Astrocyte of the cerebellum (primary cell): ENCODE measurements at regions not wholly inside any gene's neighbourhood (a gene's known extent, or its start where the extent isn't known, plus 50 kb on each side); places are given as distances from the start of the nearest gene placed in this dataset.
"Not testable (repeated sequence)": the region's sequence is repeated elsewhere in the genome, so short reads cannot be mapped to it uniquely, and the experiment has no call there.

Source experiments
- DNase-seq: peaks from one replicate; pipeline ENCODE4 v3.0.0-alpha.2; 2011; ENCODE audit warnings: low read depth
- H3K4me3 ChIP-seq: 2 replicates; pipeline ENCODE4 v1.5.1; 2011; ENCODE audit warnings: mild to moderate bottlenecking, low read depth, low read length, moderate library complexity
- CTCF ChIP-seq: IDR thresholded peaks from 2 replicates; pipeline ENCODE4 v1.5.1; 2012; ENCODE audit warnings: low read length, low read depth, moderate library complexity, mild to moderate bottlenecking; ENCODE audit errors: missing control alignments
- in situ Hi-C: cut with HindIII; loops from 2 replicates; pipeline ENCODE4 v1.10.0; 2017; ENCODE audit warnings: low sequenced_read_pairs

GRCh38 chr9:129544761-129545160 lies 76.1 kb downstream of the C9orf50 start:
- no peak for TF ChIP-seq CTCF
- in situ Hi-C loops, result no loop called here
- H3K4me3 ChIP-seq, result no peak overlapping the region

GRCh38 chr9:129542741-129543140 lies 78.2 kb downstream of the C9orf50 start:
- no peak for DNase-seq
- no peak for TF ChIP-seq CTCF
- no peak overlapping the region for H3K4me3 ChIP-seq
- in situ Hi-C loops, result no loop called here

More at GRCh38 chr9:129544761-129545160, 76.1 kb downstream of the C9orf50 start:
- DNase-seq, result no peak

GRCh38 chr9:129541270-129541669 lies 79.6 kb downstream of the C9orf50 start:
- DNase-seq, result no peak
- TF ChIP-seq CTCF, result no peak
- in situ Hi-C loops, result no loop called here
- H3K4me3 ChIP-seq, result no peak overlapping the region

- H3K4me3 ChIP-seq, result no peak overlapping the region
- no peak for TF ChIP-seq CTCF
- in situ Hi-C loops, result no loop called here
- DNase-seq, result no peak
Measured at GRCh38 chr9:129539446-129539845, 81.5 kb downstream of the C9orf50 start.

- in situ Hi-C loops, H3K4me3 ChIP-seq: not testable (repeated sequence)
Measured at GRCh38 chr9:129531860-129532402, 89.0 kb downstream of the C9orf50 start.

GRCh38 chr9:129527955-129528354 lies 92.9 kb downstream of the C9orf50 start:
- DNase-seq, H3K4me3 ChIP-seq, in situ Hi-C loops: not testable (repeated sequence)

More at GRCh38 chr9:129531860-129532402, 89.0 kb downstream of the C9orf50 start:
- DNase-seq, result not testable (repeated sequence)

GRCh38 chr9:129525656-129526196 lies 95.2 kb downstream of the C9orf50 start:
- TF ChIP-seq CTCF, result no peak
- in situ Hi-C loops, result no loop called here
- no peak overlapping the region for H3K4me3 ChIP-seq
- DNase-seq, result no peak
